Activated CD4-positive, alpha-beta memory T cell treated with anti-CD3 and anti-CD28 coated beads, Interleukin-2, amount 10 ng/mL, durations not matched to agents 7 days and 5 days (primary cell): ENCODE measurements at regions not wholly inside any gene's neighbourhood (a gene's known extent, or its start where the extent isn't known, plus 50 kb on each side); places are given as distances from the start of the nearest gene placed in this dataset.
"Not testable (repeated sequence)": the region's sequence is repeated elsewhere in the genome, so short reads cannot be mapped to it uniquely, and the experiment has no call there.

ENCODE experiments used
- CTCF ChIA-PET: fragments of 350-600 bp; sonication (Branson Sonifier 250); formaldehyde crosslinking; loops from one replicate; lab custom pipeline; 2021; ENCODE audit warnings: antibody characterized with exemption, inconsistent platforms; lab: Charles Lee
- POLR2A ChIA-PET: fragments of 350-600 bp; sonication (Branson Sonifier 250); formaldehyde crosslinking; loops from one replicate; lab custom pipeline; 2021; ENCODE audit warnings: antibody characterized with exemption; lab: Charles Lee
- DNase-seq: peaks from one replicate; pipeline ENCODE4 v3.0.0-alpha.2; 2020
- H3K27ac Mint-ChIP-seq: one replicate; pipeline ENCODE4 v1.8.0; 2021; ENCODE audit warnings: mild to moderate bottlenecking, mixed read lengths
- H3K27me3 Mint-ChIP-seq: one replicate; pipeline ENCODE4 v1.8.0; 2021; ENCODE audit warnings: mixed read lengths
- H3K36me3 Mint-ChIP-seq: one replicate; pipeline ENCODE4 v1.8.0; 2021; ENCODE audit warnings: low read depth, mixed read lengths
- H3K4me1 Mint-ChIP-seq: one replicate; pipeline ENCODE4 v1.8.0; 2021; ENCODE audit warnings: mixed read lengths
- H3K4me3 Mint-ChIP-seq: one replicate; pipeline ENCODE4 v1.8.0; 2021; ENCODE audit warnings: mild to moderate bottlenecking, mixed read lengths
- H3K9me3 Mint-ChIP-seq: one replicate; pipeline ENCODE4 v1.8.0; 2021; ENCODE audit warnings: mixed read lengths

DNA sequence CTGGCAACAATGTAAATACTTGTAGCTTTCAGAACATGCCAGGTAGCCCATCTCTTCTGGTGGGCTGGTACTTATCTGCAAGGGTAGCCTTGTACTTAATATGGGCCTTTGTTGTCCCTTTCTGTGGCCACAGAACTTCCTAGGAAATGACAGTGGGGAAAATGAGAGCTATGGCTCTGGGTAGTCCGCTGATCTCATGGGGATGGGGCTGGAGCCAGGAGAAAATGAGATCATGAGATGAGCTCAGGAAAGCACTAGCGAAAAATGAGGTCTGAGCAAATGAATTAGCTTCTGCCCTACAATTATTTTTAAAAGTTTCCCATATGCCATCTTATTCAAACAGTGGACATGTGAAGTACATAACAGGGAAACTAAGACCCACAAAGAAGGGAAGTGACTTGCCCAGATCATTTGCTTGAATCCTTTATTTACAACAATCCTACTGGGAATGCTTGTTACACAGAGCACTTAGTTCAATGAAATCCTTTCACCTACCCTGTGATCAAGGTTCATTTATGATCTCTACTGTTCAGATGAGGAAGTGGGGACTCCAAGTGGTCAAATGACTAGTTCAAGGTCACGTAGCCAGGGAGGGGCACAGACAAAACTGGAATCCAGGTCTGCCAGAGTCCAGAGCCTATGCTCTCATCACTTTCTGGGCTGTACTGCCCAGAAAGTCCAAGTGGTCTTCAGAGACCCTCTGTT, 87.1 kb downstream of the PTPRS start:
- CTCF ChIA-PET = no interaction called here

DNA sequence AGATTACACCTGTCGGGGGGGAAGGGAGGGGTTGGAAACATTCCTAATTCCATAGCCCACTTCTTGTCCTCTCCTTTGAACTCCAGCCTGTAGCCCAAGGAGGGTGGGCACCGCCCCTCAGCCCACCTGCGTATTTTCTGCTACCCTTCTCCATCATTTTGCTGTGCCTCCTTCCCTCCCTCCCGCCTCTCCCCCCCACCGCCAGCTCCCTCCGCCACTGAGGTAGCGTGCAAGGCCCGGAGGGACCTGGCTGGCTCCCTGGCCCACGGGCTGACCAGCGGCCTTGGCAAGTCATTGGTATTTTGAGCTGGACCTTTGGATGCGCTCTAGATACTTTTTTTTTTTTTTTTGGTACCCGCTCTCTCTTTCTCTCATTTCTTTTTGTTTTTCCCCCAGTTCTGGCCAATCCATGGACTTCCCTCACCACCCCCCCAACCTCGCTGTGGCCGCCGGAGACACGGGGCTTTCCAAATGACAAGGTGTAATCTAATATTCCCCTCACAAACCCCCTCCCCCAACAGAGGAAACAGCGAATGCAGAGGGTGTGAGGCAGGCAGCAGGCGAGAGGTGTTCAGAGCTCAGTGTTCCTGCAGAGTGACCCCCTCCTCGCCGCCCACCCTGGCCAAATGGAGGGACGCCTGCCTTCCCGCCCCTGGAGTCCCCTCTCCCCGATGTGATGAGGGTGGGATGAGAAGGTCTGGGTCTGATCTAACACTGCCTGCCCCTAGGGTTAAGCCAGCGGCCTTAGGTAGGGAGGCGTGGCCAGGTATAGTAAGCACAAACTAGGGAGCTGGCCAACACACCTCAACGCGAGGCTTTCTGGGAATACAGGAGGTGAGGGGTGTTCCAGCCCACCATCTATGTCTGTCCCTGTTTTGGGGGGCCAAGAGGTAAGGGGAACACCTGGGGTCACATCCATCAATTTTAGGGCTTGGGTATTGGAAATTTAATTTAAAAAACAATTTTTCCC, 89.2 kb downstream of the PTPRS start:
- peaks cover 12% of the 10 kb centered on the region for H3K9me3 Mint-ChIP-seq

More for the DNA sequence above, 87.1 kb downstream of the PTPRS start:
- H3K36me3 Mint-ChIP-seq = no peaks in the 10 kb centered on the region
- H3K27me3 Mint-ChIP-seq = no peaks in the 10 kb centered on the region
- POLR2A ChIA-PET = no interaction called here
- no peak overlapping the region for H3K4me3 Mint-ChIP-seq
- H3K9me3 Mint-ChIP-seq = peaks cover 16% of the 10 kb centered on the region
- H3K4me1 Mint-ChIP-seq = no peaks in the 10 kb centered on the region
- no peak for DNase-seq
- no peak overlapping the region for H3K27ac Mint-ChIP-seq

DNA sequence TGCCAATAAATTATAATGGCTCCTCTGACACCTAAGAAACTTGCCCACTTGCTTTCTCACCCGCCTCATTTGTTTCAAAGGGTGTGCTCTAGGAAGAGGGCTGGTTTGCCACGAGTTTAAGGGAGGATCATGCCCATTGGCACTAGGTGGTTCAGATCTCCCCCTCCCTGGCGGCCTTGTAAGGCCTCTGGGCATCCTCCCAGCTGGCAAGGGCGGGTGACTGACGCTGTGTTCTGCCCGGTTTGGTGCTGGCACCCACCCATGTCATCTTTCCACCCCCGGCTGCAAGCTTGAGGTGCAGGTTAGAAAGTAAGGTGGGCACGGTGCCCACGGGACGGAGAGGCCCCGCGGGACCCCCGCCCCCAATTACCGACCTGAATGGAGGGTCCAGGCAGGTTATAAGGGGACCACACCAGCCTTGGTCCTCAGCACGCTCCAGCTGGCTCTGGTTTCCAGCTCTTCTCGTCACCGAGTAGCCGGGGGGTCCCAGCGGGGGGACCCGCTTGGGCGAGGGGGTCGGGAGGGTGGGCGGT, 90.4 kb downstream of the PTPRS start:
- no peak for DNase-seq
- Mint-ChIP-seq H3K27ac (no peak overlapping the region), H3K9me3 (peaks cover 8% of the 10 kb centered on the region), H3K36me3 (no peaks in the 10 kb centered on the region), H3K4me3 (no peak overlapping the region), H3K4me1 (no peaks in the 10 kb centered on the region), H3K27me3 (no peaks in the 10 kb centered on the region)
- CTCF ChIA-PET = no interaction called here
- POLR2A ChIA-PET = no interaction called here

More for the DNA sequence above, 89.2 kb downstream of the PTPRS start:
- no peak overlapping the region for H3K4me3 Mint-ChIP-seq
- H3K4me1 Mint-ChIP-seq = no peaks in the 10 kb centered on the region
- CTCF ChIA-PET = no interaction called here
- POLR2A ChIA-PET = no interaction called here
- no peak overlapping the region for H3K27ac Mint-ChIP-seq
- no peak for DNase-seq
- H3K36me3 Mint-ChIP-seq = no peaks in the 10 kb centered on the region
- no peaks in the 10 kb centered on the region for H3K27me3 Mint-ChIP-seq

DNA sequence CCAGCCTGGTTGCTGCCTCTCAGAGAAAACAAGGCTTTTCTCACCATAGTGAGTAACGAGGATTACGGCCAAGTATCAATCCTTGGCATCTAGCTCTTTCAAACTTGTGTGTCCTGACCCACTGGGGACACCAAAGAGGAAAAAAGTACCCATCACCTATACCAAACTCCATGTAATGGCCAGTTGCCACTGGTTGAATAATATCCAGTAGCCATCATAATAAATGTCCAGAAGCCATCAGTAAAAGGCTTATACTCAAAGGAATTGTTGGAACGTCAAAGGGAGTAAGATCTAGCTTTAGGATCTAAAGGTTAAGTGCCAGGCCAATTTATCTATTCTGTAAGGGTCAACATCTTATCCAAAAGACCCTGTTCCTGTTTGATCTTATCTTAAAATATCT, 91.1 kb downstream of the PTPRS start:
- ChIA-PET POLR2A (no interaction called here), CTCF (no interaction called here)
- no peaks in the 10 kb centered on the region for H3K4me1 Mint-ChIP-seq
- no peak overlapping the region for H3K4me3 Mint-ChIP-seq
- no peak overlapping the region for H3K27ac Mint-ChIP-seq
- no peaks in the 10 kb centered on the region for H3K27me3 Mint-ChIP-seq
- peaks cover 7% of the 10 kb centered on the region for H3K9me3 Mint-ChIP-seq
- no peak for DNase-seq
- no peaks in the 10 kb centered on the region for H3K36me3 Mint-ChIP-seq

DNA sequence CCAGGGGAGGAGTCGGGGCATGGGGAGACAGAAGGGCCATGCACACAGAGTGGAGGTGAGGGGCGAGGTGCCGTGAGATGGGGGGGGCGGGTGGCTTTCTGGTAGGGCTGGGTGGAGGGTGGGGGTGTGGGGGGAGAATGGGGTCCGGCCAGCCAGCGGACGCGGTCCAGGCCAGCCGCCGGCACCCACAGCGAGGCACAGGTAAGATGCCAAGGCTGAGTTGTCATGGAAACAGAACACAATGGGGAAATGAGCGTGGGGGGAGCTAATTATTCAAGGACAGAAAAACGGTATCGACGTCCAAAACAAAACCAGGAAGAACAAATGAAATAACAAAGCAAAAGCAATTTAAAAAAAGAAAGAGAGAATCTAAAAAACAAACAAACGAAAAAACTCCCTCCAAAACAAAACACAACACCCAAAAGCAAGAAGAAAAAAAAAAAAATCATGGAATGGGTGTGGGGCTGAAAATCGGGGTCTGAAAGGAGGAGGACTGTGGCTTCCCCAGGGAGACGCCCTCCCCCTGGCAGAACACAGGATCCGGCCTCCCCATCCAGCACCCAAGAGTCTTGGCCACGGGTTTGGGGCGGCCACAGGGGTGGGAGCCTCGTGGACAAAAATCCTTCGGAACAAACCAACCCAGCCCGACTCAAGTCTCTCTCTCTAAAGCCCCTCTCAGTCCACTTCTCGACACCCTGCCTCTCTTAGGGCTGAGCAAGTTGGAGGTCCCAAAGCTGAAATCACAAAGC, 92.5 kb downstream of the PTPRS start:
- H3K4me3 Mint-ChIP-seq = no peak overlapping the region
- H3K4me1 Mint-ChIP-seq = no peaks in the 10 kb centered on the region
- H3K36me3 Mint-ChIP-seq = no peaks in the 10 kb centered on the region
- no peak overlapping the region for H3K27ac Mint-ChIP-seq
- peaks cover 3% of the 10 kb centered on the region for H3K9me3 Mint-ChIP-seq
- no peak for DNase-seq
- CTCF ChIA-PET = no interaction called here
- POLR2A ChIA-PET = no interaction called here
- no peaks in the 10 kb centered on the region for H3K27me3 Mint-ChIP-seq

DNA sequence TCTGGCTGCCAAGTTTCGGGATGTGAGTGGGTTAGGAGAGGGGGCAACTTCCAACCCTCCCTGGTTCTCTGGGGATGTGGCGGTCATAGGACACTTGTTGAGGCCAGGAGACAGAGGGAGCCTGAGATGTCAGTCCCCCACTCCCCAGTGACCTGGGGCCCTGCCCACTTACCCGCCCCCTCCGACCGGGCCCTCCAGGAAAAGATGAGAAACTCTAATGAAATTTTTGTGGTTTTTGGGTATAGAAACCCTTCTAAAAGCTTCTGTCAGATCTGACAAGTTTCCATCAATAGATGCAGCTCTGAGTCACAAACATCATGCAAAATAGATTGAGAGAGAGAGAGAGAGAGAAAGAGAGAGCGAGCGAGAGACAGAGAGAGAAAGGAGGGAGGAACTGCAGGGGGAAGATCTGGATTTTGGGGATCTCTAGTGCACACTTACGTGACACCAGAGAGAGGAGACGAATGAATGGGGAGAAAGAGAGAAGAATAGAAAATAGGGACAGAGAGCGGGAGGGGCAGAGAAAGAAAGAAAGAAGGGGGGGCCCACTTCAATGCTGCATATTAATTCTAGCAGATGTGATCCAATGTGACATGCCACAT, 94.0 kb downstream of the PTPRS start:
- H3K4me1 Mint-ChIP-seq = no peaks in the 10 kb centered on the region
- H3K36me3 Mint-ChIP-seq = no peaks in the 10 kb centered on the region
- no peaks in the 10 kb centered on the region for H3K9me3 Mint-ChIP-seq
- POLR2A ChIA-PET = no interaction called here
- no peaks in the 10 kb centered on the region for H3K27me3 Mint-ChIP-seq
- no peak overlapping the region for H3K4me3 Mint-ChIP-seq
- no peak for DNase-seq
- CTCF ChIA-PET = no interaction called here
- no peak overlapping the region for H3K27ac Mint-ChIP-seq

DNA sequence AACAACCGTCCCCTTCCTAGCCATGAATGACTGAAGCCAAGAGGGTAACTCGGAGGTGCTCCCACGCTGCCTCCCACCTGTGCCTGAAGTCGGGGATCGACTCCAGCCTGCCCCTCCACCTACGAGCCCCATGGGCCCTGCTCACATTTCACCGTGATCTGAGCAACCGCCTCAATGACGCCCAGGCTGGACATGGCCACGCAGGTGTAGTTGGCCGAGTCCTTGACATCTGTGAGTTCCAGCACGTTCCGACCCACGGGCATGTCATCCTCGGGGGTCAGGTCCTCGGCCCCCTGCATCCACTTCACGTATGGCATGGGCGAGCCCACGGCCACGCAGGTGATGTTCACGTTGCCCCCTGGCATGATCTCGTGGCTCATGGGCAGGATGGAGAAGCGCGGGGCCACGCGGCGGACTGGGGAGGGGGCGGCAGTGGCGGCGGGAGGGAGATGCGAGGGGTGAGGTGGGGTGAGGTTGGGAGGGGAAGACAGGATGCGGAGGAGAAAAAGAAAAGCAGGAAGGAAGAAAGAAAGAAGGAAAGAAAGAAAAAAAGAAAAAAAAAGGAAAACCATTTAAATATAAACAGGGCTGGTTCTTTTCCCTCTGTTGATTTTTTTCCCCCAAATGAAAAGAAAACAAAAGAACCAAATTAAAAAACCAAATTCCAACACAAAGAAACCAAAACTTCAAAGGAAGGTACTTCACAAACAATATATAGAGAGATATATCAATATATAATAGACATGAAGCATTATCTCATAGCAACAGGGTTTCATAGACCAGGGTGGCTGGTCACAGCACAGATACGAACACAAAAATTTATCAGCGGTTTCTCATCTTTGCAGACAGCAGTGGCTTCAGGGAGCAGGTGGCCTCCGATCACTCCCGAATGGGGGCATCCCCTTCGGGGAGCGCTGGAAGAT, 94.7 kb downstream of the PTPRS start:
- ChIA-PET POLR2A (no interaction called here), CTCF (no interaction called here)
- Mint-ChIP-seq H3K27ac (no peak overlapping the region), H3K9me3 (no peaks in the 10 kb centered on the region), H3K4me3 (no peak overlapping the region), H3K27me3 (no peaks in the 10 kb centered on the region), H3K36me3 (no peaks in the 10 kb centered on the region), H3K4me1 (no peaks in the 10 kb centered on the region)
- no peak for DNase-seq

DNA sequence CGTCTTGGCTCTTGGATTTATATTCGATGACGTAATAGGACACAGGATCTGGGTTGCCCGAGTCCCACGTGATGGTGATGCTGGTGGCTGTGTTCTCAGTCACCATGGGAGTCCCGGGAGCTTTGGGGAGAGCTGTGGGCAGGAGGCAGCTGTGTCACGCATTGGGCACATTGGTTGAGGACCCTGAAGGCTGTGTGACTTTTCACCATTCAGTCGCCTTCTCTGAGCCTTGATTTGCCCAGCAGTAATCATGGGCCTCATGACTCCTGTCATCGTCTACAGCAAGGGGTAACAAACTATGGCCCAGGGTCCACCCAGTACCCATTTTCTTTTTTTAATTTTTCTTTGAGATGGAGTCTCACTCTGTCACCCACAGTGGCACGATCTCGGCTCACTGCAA, 96.3 kb downstream of the PTPRS start:
- H3K4me3 Mint-ChIP-seq = no peak overlapping the region
- H3K4me1 Mint-ChIP-seq = no peaks in the 10 kb centered on the region
- H3K27ac Mint-ChIP-seq = no peak overlapping the region
- DNase-seq = no peak
- POLR2A ChIA-PET = no interaction called here
- H3K9me3 Mint-ChIP-seq = no peaks in the 10 kb centered on the region
- no peaks in the 10 kb centered on the region for H3K27me3 Mint-ChIP-seq
- no peaks in the 10 kb centered on the region for H3K36me3 Mint-ChIP-seq
- CTCF ChIA-PET = no interaction called here

DNA sequence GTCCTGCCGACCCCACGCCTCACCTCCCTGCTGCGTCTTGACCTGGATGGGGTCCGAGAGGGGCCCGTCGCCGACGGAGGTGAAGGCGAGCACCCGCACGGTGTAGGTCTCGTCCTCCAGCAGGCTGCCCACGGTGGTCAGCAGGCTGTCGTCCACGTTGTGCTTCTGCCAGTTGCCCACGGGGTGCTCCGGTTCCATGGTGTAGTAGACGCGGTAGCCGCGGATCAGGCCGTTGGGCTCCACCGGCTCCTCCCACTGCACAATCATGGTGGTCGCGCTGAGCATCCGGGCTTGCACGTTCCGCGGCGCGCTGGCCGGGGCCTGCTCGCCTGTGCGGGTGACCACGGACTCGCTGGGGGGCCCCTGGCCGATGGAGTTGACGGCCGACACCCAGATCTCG, 96.7 kb downstream of the PTPRS start:
- H3K4me3 Mint-ChIP-seq = no peak overlapping the region
- H3K4me1 Mint-ChIP-seq = no peaks in the 10 kb centered on the region
- DNase-seq = no peak
- ChIA-PET POLR2A (no interaction called here), CTCF (no interaction called here)
- H3K27ac Mint-ChIP-seq = no peak overlapping the region
- H3K36me3 Mint-ChIP-seq = no peaks in the 10 kb centered on the region
- no peaks in the 10 kb centered on the region for H3K9me3 Mint-ChIP-seq
- H3K27me3 Mint-ChIP-seq = no peaks in the 10 kb centered on the region

DNA sequence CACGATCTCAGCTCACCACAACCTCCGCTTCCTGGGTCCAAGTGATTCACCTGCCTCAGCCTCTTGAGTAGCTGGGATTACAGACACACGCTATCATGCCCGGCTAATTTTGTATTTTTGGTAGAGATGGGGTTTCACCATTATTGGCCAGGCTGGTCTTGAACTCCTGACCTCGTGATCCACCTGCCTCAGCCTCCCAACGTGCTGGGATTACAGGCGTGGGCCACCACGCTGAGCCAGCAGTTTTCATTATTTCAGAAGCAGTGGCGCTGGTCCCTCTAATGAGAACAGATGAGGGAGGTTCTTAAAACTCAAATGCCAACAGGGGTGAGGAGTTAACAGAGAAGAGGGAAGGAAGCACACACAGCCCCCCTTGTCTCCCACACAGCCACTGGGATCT, 98.7 kb downstream of the PTPRS start:
- CTCF ChIA-PET, H3K27ac Mint-ChIP-seq, H3K4me1 Mint-ChIP-seq, H3K9me3 Mint-ChIP-seq, H3K27me3 Mint-ChIP-seq, POLR2A ChIA-PET, H3K4me3 Mint-ChIP-seq, H3K36me3 Mint-ChIP-seq, DNase-seq: not testable (repeated sequence)

DNA sequence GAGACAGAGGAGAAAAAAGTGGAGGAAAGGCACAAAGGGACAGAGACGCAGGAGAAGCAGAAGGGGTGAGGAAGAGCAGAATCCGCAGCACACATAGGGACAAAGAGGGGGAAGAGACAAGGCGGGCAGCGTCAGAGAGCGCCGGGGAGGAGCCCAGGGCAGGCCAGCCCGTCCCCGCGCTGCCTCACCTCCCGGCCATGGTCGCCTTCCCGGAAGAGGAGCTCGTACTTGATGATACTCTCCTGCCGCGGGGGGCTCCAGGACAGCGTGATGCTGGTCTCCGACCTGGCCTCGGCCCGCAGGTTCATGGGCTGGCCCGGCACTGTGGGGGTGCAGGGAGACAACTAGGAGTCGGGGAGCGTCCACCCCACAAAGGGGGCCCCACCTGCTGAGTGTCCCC, 100.6 kb downstream of the PTPRS start:
- H3K27ac Mint-ChIP-seq = no peak overlapping the region
- no peaks in the 10 kb centered on the region for H3K9me3 Mint-ChIP-seq
- no peak for DNase-seq

DNA sequence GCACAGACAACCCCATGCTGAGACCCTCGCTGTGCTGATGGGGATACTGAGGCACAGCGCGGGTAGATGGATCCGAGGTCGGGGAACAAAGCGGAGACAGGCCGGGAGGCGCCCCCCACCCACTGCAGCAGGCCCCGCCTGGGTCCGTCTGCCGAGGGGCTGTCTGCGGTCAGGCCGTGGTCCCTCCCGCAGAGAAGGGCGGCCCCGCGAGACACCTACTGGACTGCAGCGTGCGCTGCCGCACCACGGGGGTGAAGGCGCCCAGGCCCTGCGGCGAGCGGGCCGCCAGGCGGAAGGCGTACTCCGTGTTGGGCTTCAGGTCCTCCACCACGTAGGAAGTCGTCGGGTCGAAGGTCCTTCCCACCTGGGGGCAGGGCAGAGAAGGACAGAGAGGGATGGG, 101.9 kb downstream of the PTPRS start:
- H3K4me1 Mint-ChIP-seq = no peaks in the 10 kb centered on the region
- H3K4me3 Mint-ChIP-seq = no peak overlapping the region
- H3K36me3 Mint-ChIP-seq = no peaks in the 10 kb centered on the region
- H3K27ac Mint-ChIP-seq = no peak overlapping the region
- no peak for DNase-seq
- no peaks in the 10 kb centered on the region for H3K27me3 Mint-ChIP-seq
- no peaks in the 10 kb centered on the region for H3K9me3 Mint-ChIP-seq
- ChIA-PET POLR2A (no interaction called here), CTCF (no interaction called here)

More for the DNA sequence above, 100.6 kb downstream of the PTPRS start:
- no peaks in the 10 kb centered on the region for H3K27me3 Mint-ChIP-seq
- H3K36me3 Mint-ChIP-seq = no peaks in the 10 kb centered on the region
- POLR2A ChIA-PET = no interaction called here
- CTCF ChIA-PET = no interaction called here
- H3K4me3 Mint-ChIP-seq = no peak overlapping the region
- H3K4me1 Mint-ChIP-seq = no peaks in the 10 kb centered on the region
